ELF-1 (cell line): ENCODE measurements at regions not wholly inside any gene's neighbourhood (a gene's known extent, or its start where the extent isn't known, plus 50 kb on each side); places are given as distances from the start of the nearest gene placed in this dataset.

ENCODE experiments used
- DNase-seq: peaks from one replicate; pipeline ENCODE4 v3.0.0-alpha.2; 2016; ENCODE audit warnings: low read depth, low spot score

GRCh38 chr11:70672991-70673653 lies 274.8 kb downstream of the CTTN start:
- no peak for DNase-seq

- no peak for DNase-seq
Observed at GRCh38 chr11:70674605-70675004, 276.3 kb downstream of the CTTN start.

- no peak for DNase-seq
Observed at GRCh38 chr11:70675697-70676374, 277.5 kb downstream of the CTTN start.

GRCh38 chr11:70677232-70677916 lies 279.0 kb downstream of the CTTN start:
- DNase-seq: no peak

- no peak for DNase-seq
Observed at GRCh38 chr11:70678931-70679900, 280.9 kb downstream of the CTTN start.

GRCh38 chr11:70680781-70681281 lies 282.5 kb downstream of the CTTN start:
- no peak for DNase-seq

GRCh38 chr11:70682056-70682455 lies 283.7 kb downstream of the CTTN start:
- DNase-seq: no peak

- no peak for DNase-seq
Observed at GRCh38 chr11:70682760-70683159, 284.4 kb downstream of the CTTN start.

GRCh38 chr11:70687716-70688115 lies 289.4 kb downstream of the CTTN start:
- no peak for DNase-seq

- no peak for DNase-seq
Observed at GRCh38 chr11:70688142-70688541, 289.8 kb downstream of the CTTN start.

GRCh38 chr11:70689764-70690163 lies 291.4 kb downstream of the CTTN start:
- DNase-seq: no peak

- DNase-seq: no peak
Observed at GRCh38 chr11:70692131-70692530, 293.8 kb downstream of the CTTN start.

GRCh38 chr11:70694371-70694770 lies 296.0 kb downstream of the CTTN start:
- DNase-seq: no peak

- no peak for DNase-seq
Observed at GRCh38 chr11:70695086-70695960, 297.0 kb downstream of the CTTN start.

- DNase-seq: no peak
Observed at GRCh38 chr11:70696076-70696475, 297.7 kb downstream of the CTTN start.

- no peak for DNase-seq
Observed at GRCh38 chr11:70696564-70696963, 298.2 kb downstream of the CTTN start.

- DNase-seq: no peak
Observed at GRCh38 chr11:70697701-70698100, 299.4 kb downstream of the CTTN start.

GRCh38 chr11:70698871-70699270 lies 300.5 kb downstream of the CTTN start:
- DNase-seq: no peak

GRCh38 chr11:70699294-70700221 lies 301.2 kb downstream of the CTTN start:
- peak; percentile 75 for DNase-seq
